Bronchial epithelial cell (primary cell): ENCODE measurements at regions not wholly inside any gene's neighbourhood (a gene's known extent, or its start where the extent isn't known, plus 50 kb on each side); places are given as distances from the start of the nearest gene placed in this dataset.
A peak's percentile ranks its signal among the peaks of the same experiment; 100 is the strongest.

Experiments used
- DNase-seq: peaks from one replicate; pipeline ENCODE4 v3.0.0-alpha.2; 2010; ENCODE audit warnings: low read depth
- FAIRE-seq: peaks from 2 replicates; lab custom pipeline; 2011; peaks lifted over from hg19 to GRCh38; lab: Jason Lieb, UNC
- H3K27me3 ChIP-seq: 2 replicates; pipeline ENCODE4 v1.5.1; 2011; ENCODE audit warnings: low read length; ENCODE audit not compliant: control insufficient read depth, insufficient read depth
- H3K36me3 ChIP-seq: 2 replicates; pipeline ENCODE4 v1.5.1; 2011; ENCODE audit warnings: low read length; ENCODE audit not compliant: control insufficient read depth, insufficient read depth
- H3K4me3 ChIP-seq: 2 replicates; pipeline ENCODE4 v1.5.1; 2011; ENCODE audit warnings: mild to moderate bottlenecking, low read depth, low read length, control low read depth
- TF ChIP-seq, protein P1 (sequence below): IDR thresholded peaks from 2 replicates; pipeline ENCODE4 v1.5.1; 2011; ENCODE audit warnings: mild to moderate bottlenecking, moderate library complexity, low read length, control low read depth, inconsistent platforms; ENCODE audit not compliant: insufficient read depth, severe bottlenecking

DNA sequence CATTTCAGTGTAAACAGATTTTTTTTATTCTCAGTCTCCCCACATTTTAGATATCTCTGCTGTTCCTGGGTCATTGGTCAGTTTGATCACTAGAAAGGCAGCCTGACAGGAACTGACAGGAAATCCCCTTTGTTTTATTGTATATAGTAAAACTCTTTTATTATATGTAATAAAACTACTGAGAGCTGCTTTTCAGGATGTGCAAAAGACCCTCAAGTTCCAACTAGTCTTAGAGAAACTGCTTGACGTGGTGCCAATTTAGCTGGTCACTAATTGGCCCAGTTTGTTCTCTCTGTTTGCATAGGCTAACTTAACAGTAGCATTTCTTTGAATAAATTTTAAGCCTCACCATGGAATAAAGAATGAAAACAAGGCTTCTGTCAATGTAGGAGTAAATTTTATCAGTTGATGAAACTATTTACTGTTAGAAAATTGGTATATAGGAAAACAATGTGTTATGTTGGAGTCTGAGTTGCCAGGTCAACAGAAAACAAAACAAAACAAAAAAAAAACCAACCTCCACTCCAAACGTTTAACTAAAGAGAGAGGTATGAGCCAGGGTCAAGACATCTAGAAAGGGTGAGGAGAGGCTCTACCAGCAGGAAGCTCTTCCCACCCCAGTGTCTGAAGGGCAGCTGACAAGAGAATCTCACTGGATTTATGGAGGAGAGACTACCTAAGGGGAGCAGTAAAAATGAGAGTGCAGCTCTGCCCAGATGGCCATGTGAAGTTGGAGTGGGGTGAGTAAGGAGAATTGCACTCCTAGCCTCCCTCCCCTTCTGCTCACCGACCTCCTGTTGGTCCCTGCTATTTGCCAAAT, 184.6 kb downstream of the ST6GAL2 start:
- Histone ChIP-seq H3K27me3 (no peaks in the 10 kb centered on the region), H3K4me3 (no peak overlapping the region), H3K36me3 (no peaks in the 10 kb centered on the region)
- no peak for DNase-seq
- no peak for FAIRE-seq
- TF ChIP-seq, protein P1, sequence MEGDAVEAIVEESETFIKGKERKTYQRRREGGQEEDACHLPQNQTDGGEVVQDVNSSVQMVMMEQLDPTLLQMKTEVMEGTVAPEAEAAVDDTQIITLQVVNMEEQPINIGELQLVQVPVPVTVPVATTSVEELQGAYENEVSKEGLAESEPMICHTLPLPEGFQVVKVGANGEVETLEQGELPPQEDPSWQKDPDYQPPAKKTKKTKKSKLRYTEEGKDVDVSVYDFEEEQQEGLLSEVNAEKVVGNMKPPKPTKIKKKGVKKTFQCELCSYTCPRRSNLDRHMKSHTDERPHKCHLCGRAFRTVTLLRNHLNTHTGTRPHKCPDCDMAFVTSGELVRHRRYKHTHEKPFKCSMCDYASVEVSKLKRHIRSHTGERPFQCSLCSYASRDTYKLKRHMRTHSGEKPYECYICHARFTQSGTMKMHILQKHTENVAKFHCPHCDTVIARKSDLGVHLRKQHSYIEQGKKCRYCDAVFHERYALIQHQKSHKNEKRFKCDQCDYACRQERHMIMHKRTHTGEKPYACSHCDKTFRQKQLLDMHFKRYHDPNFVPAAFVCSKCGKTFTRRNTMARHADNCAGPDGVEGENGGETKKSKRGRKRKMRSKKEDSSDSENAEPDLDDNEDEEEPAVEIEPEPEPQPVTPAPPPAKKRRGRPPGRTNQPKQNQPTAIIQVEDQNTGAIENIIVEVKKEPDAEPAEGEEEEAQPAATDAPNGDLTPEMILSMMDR, result no peak

DNA sequence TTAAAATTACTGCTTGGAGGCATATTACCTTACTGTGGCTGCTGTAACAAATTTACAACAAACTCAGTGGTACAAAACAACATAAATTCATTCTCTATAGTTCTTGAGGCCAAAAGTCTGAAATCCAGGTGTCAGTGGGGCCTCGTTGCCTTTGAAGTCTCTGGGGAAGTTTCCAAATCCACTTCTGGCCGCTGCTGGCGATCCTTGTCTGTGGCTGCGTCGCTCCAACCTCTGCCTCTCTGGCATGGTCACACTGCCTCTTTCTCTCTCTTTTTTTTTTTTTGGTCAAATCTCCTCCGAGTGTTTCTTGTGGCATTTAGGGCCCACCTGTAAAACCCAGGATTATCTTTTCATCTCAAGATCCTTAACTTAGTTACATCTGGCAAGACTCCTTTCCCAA, 182.8 kb downstream of the ST6GAL2 start:
- Histone ChIP-seq H3K4me3 (no peak overlapping the region), H3K36me3 (no peaks in the 10 kb centered on the region), H3K27me3 (no peaks in the 10 kb centered on the region)
- TF ChIP-seq, protein P1, result no peak
- no peak for DNase-seq
- FAIRE-seq, result no peak

DNA sequence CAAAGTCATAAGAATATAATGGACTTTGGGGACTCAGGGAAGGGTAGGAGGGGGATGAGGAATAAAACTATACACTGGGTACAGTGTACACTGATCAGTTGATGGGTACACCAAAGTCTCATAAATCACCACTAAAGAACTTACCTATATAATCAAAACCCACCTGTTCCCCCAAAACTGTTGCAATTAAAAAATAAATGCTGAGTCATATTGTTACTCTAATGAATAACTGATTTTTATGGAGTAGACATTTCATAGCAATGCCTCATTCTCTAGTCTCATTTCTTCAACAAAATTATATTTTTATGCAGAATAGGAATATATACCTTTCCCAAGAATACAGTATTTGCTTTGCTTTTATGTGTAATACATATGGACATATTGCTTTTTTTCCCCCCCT, 181.2 kb downstream of the ST6GAL2 start:
- Histone ChIP-seq H3K27me3 (no peaks in the 10 kb centered on the region), H3K4me3 (no peak overlapping the region), H3K36me3 (no peaks in the 10 kb centered on the region)
- DNase-seq (no peak), FAIRE-seq (no peak)
- TF ChIP-seq, protein P1, result no peak

DNA sequence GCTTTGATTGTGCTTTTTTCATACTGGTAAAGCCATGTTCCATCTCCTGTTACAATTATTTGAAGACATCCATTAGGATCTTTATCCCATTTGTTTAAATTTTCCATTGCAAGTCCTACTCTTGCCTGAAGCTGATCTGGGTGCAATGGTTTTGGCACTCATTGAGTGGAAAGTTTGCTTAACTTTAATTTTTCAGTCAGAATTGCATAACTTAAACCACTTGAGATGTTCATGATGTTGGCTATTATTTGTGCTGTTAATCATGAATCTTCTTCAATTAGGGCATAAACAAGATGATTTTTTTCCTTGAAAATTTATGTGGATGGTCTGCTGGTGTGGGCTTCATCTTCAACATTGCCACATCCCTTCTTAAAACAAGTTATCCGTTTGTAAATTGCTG, 180.1 kb downstream of the ST6GAL2 start:
- Histone ChIP-seq H3K4me3 (no peak overlapping the region), H3K36me3 (no peaks in the 10 kb centered on the region), H3K27me3 (no peaks in the 10 kb centered on the region)
- DNase-seq (no peak), FAIRE-seq (no peak)
- TF ChIP-seq, protein P1, result no peak

DNA sequence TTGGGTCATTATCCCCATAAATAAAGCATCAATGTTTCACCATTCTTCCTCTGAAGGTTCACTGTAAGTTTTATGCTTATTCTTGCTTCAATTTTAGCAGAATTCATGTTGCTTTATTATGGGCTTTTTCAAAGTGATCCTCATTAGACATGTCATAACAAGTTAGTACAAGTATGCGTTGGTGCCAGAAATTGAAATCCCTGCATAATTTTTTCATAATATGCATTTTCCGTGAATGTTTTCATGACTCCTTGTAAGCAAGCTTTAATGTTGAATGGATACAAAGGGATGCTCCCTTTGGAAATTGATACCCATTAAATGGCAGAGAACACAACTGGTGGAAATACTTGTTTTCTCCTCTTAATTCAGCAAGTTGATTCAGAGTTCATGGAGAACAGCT, 179.7 kb downstream of the ST6GAL2 start:
- H3K36me3 ChIP-seq, result no peaks in the 10 kb centered on the region
- FAIRE-seq (no peak), DNase-seq (peak; percentile 1)
- TF ChIP-seq, protein P1, result no peak
- no peak overlapping the region for H3K4me3 ChIP-seq
- no peaks in the 10 kb centered on the region for H3K27me3 ChIP-seq

DNA sequence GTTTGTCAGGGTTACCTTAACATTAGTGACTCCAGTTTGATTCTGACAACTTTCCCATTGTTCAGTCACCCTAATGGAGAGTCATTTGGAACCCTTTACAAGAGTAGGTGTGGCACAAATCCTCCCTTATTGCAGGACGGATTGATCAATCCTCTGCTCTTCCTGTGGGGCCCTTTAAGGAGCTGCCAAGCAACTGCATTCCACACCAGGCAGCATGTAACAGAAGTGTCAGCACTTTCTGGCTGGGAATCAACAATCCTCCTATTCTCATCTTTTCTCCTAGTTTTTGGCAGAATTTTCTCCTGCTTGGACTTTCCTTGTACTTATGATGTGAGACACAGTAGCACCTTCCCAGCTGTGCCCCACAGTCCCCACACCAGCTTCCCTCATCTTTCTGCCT, 177.8 kb downstream of the ST6GAL2 start:
- FAIRE-seq (no peak), DNase-seq (no peak)
- Histone ChIP-seq H3K27me3 (no peaks in the 10 kb centered on the region), H3K4me3 (no peak overlapping the region), H3K36me3 (no peaks in the 10 kb centered on the region)
- TF ChIP-seq, protein P1, result no peak
